ENCODE measurements at regions not wholly inside any gene's neighbourhood (a gene's known extent, or its start where the extent isn't known, plus 50 kb on each side); places are given as distances from the start of the nearest gene placed in this dataset.

DNA sequence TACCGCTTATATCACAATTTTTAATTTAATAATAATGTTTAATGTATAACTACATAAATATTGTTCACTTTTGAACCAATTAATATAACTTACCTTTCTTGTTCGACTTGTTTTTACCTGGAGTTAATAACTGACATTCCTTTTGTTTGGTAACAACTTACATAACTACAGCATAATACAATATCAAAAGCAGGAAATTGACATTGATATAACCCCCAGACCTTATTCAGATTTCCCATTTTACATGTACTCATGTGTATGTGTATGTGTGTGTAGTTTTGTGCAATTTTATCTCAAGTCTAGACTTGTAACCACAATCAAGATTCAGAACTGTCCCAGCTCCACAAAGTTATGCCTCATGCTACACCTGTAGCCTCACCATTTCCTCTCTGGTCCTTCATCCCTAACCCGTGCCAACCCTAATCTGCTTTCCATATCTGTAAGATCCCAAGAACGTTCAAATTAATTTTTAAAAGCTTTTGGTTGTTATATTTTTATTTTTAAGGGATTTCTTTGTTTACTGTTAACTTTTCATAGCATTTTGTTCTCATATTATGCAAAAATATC is 190.6 kb downstream of the MANEA start:
- no peak overlapping the region for H3K4me3 ChIP-seq (ENCODE audit: low read length)
- DNase-seq (ENCODE audit: low read depth, low spot score), result no peak

DNA sequence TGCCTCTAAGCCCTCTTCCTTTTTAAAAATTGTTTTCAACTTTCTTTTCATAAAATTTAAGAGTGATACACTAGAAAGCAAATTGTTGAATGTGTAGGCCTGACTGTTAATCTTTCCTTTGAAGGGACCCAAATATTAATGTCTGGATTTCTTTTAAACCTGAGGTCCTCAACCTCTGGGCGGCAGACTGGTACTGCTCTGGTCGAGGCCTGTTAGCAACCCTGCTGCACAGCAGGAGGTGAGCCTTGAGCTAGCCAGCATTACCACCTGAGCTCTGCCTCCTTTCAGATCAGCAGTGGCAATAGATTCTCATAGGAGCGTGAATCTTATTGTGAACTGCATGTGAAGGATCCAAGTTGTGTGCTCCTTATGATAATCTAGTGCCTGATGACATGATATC is 191.2 kb downstream of the MANEA start:
- no peak for DNase-seq (ENCODE audit: low read depth, low spot score)

DNA sequence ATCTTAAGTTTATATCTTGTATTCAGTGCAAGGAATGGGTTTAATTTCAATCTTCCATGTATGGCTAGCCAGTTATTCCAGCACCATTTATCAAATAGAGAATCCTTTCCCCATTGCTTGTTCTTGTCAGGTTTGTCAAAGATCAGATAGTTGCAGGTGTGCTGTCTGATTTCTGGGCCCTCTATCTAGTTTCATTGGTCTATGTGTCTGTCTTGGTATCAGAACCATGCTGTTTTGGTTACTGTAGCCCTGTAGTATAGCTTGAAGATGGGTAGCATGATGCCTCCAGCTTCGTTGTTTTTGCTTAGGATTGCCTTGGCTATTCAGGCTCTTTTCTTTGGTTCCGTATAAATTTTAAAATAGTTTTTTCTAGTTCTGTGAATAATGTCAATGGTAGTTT is 200.0 kb downstream of the MANEA start:
- H3K4me3 ChIP-seq (ENCODE audit: low read length), result no peak overlapping the region
- DNase-seq (ENCODE audit: low read depth, low spot score), result no peak

More for the DNA sequence above, 191.2 kb downstream of the MANEA start:
- H3K4me3 ChIP-seq (ENCODE audit: low read length), result no peak overlapping the region

DNA sequence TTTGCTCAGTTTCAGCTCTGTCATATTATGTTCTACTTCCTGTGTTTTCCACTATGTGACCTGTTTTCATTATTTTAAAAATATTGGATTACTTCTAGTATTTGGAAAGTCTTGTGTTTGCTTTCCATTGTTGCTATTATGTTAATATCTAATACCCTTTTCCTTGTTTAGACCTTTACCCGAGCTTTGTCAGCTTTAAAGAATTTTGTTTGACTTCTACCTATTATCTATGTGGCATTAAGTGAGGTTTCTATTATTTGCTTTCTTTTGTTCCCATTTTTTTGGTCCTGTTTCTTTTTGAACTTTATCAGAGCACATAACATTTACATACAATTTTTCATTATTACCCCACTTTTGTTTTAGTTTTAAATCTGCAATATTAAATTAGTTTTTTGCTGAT is 202.7 kb downstream of the MANEA start:
- no peak overlapping the region for H3K4me3 ChIP-seq (ENCODE audit: low read length)
- no peak for DNase-seq (ENCODE audit: low read depth, low spot score)

DNA sequence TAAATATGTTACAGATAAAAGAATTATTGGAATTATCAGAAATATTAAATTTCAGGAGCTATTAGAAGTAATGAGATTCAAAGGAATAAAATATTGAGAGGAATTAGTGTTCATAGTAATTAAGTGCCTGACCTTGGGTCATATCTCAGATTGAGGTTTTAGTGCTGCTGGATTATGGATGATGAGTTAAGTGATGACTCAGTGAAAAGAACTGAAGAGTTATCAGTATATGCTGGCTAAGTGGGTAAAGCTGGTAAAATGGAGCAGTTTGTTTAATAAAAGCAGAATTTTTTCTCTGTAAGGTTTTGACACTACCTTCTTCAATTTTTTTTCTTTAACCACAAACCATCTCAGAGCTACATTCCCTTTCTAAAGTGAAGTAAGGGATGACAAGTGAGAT is 206.7 kb downstream of the MANEA start:
- no peak for DNase-seq (ENCODE audit: low read depth, low spot score)

DNA sequence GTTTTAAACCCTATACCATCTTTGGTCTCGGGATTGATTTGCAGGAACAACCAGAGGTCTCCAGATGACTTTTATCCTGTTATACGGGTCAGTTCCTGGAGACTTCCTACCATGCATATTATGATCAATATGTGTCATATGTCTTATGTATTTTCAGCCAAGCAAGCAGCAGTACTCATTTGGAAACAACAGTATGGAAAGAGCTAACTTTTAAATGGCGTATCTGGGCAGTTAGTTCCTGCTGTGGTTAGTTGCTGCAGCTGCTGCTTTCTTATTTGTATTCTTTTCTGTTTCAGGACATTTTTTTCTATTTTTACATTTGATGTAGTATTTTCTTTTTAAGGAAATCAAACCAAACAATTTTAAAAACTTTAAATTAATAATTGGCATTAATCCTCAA is 207.5 kb downstream of the MANEA start:
- DNase-seq (ENCODE audit: low read depth, low spot score), result no peak
- H3K4me3 ChIP-seq (ENCODE audit: low read length), result no peak overlapping the region

More for the DNA sequence above, 206.7 kb downstream of the MANEA start:
- H3K4me3 ChIP-seq (ENCODE audit: low read length), result no peak overlapping the region

DNA sequence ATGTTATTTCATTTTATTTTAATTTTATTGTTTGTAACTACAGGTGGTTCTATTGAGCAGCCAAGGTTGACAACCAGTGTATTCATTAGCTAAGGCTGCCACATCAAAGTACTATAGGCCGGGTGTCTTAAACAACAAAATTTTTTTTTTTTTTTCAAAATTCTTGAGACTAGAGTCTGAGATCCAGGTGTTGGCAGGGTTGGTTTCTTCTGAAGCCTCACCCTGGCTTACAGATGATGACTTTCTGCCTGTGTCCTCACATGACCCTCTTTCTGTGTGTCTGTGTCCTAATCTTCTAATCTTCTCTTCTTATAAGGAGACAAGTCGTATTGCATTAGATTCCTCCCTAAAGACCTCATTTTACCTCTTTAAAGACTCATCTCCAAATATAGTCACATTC is 208.4 kb downstream of the MANEA start:
- no peak overlapping the region for H3K4me3 ChIP-seq (ENCODE audit: low read length)

DNA sequence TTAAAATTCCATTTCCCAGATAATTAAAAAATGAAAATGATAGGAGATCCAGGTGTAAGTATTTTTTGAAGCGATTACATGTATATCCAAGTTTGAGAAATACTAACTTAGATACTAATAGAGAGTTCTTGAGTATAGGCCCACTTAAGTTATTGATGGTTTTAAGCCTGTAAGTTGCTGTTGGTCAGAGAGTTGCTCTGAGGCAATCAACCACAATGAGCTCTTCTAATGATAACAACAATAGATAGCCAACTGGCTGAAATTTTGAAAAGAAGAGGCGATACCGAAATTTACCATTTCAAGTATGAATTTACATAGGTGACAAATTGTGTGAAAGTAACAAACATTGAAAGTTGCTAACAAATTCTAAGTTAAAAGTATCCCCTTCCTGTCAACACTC is 209.5 kb downstream of the MANEA start:
- DNase-seq (ENCODE audit: low read depth, low spot score), result no peak
- H3K4me3 ChIP-seq (ENCODE audit: low read length), result no peak overlapping the region

More for the DNA sequence above, 208.4 kb downstream of the MANEA start:
- no peak for DNase-seq (ENCODE audit: low read depth, low spot score)

DNA sequence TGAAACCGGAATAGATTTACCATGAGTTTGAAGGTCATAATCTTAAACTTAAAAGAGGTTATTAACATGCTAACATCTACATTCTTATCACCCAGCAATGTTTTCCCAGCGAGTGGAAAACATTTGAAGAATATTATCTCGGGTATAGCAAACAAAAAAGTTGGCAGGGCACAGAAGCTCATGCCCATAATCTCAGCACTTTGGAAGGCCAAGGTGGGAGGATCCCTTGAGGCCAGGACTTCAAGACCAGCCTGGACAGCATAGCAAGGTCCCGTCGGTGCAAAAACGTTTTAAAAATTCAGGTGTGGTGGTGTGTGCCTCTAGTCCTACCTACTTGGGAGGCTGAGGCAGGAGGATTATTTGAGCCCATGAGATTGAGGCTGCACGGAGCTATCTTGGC is 213.5 kb downstream of the MANEA start:
- H3K4me3 ChIP-seq (ENCODE audit: low read length), result no peak overlapping the region
- DNase-seq (ENCODE audit: low read depth, low spot score), result no peak

DNA sequence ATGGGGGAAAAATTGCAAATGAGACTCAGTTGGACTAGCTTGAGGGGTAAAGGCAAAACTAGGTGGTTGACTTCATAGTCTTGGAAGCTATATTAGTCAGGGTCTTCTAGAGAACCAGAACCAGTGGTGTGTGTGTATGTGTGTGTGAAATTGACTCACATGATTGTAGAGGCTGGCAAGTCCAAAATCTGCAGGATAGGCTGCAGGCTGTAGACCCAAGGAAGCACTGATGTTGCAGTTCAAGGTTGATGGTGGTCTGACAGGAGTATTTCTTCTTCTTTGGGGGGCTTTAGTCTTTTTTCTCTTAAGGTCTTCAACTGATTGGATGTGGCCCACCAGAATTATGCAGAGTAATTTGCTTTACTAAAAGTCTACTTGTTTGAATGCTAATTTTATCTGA is 217.4 kb downstream of the MANEA start:
- no peak overlapping the region for H3K4me3 ChIP-seq (ENCODE audit: low read length)
- DNase-seq (ENCODE audit: low read depth, low spot score), result no peak

DNA sequence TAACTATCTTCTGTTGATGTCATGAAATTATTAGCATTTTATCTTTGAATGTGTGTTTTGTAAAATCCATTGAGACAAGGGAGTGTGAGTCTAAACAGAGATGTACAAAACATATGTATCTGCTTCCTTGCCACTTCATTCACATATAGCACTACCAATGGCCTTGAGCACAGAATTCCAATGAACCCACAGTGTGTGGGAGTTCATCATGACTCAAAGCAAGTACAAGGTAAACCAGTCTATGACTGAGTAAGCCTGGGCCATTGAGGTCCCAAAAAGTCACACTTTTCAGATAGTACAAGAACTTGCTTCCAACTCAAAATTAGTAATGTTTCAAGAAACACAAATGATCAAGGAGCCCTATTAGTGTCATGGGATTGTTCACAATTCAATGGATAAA is 218.6 kb downstream of the MANEA start:
- H3K4me3 ChIP-seq (ENCODE audit: low read length), result no peak overlapping the region
- DNase-seq (ENCODE audit: low read depth, low spot score), result no peak

DNA sequence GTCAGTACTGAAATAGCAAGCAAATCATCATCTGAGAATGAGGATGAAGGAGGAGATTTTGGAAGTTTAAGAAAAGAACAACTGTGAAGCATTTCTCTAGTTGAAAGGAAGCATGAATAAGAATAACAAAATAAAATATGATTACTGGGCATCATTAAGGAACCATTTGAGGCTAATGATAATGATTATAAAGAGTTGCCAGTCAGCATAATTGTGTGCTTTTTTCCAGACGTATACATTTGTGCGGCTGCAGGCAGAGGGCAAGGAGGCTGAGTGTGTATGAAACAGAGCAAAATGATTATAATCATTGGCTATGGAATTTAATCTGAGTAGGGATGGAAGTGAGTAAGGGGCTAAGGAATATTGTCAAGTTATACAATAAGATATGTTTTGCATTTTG is 218.7 kb upstream of the FUT9 start:
- no peak for DNase-seq (ENCODE audit: low read depth, low spot score)
- H3K4me3 ChIP-seq (ENCODE audit: low read length), result no peak overlapping the region

DNA sequence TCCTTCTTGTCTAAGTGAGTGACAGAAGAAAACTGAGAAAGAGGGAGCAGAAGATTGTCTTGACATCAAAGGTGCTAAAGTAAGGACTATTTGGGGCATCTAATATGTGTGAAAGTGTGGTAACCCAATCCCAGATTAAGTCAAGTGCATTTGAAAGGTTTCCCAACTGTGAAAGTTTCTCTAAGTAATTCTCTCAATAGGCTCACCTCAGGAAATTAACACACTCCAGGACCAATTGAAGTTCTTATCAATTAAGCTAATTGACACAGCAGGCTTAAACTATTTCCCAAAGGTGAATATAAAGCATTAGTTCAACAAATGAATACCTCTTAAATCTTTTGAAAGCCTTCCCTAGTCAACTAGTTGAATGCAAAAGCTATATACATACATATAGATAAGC is 212.8 kb upstream of the FUT9 start:
- H3K4me3 ChIP-seq (ENCODE audit: low read length), result no peak overlapping the region
- no peak for DNase-seq (ENCODE audit: low read depth, low spot score)

DNA sequence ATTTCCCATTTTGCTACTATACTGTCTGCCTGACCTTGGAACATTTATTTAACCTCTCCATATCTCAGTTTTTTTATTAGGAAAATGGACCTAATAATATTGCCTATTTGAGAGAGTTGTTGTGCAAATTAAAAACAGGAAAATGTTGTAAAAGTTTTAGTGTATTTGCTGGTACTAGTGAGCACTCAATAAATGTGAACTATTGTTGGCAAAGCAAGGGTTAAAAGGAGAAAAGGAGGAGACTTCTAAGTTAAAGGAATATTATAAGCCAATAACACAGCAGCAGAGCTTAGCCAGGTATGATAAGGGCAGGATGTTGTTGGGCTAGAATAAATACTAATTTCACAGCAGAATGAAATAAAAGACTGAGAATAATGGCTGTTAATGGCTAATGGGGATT is 211.9 kb upstream of the FUT9 start:
- no peak for DNase-seq (ENCODE audit: low read depth, low spot score)
- H3K4me3 ChIP-seq (ENCODE audit: low read length), result no peak overlapping the region

DNA sequence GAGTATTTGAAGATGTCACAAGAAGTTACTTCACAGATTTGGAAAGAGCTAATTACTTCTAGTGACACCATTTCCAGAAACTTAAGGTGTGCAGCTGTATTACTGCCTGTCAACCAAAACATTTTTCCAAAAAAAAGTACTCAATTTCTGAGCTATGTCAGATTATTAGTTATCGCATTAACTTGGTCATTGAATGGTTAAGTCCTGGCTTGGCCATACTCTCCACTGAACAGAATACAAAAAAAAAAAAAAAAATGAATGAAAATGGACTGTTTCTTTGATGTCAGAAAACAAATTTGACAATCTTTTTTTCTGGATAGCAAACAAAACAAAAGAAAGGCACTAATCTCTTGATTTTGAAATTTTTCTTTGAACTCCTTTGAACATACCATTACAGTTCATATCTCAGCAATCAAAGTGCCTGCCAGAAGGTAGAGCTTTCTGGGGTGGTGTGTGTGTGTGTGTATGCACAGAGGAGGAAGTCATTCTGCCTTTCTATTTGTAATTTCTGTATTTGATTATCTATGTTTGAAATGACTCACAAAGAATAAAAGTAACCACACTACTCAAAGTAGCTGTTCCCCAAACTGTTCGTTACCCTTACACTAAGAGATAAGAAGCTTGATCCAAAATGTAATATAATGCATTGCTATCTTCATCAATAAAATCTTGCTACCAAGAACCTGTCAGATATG is 210.8 kb upstream of the FUT9 start:
- DNase-seq (ENCODE audit: low read depth, low spot score), result peak; percentile 17
- no peak overlapping the region for H3K4me3 ChIP-seq (ENCODE audit: low read length)

DNA sequence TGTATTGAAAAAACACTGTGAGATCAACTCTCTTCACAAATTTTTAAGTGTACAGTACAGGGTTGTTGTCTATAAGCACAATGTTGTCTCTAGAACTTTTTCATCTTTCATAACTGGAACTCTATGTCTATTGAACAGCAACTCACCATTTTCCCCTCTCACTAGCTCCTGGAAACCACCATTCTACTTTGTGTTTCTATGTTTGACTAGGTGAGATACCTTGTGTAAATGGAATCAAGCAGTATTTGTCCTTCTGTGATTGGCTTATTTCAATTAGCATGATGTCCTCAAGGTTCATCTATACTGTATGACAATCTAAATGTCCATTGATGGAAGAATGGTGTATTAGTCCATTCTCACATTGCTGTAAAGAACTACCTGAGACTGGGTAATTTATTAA is 210.1 kb upstream of the FUT9 start:
- DNase-seq (ENCODE audit: low read depth, low spot score), result no peak
- H3K4me3 ChIP-seq (ENCODE audit: low read length), result no peak overlapping the region

DNA sequence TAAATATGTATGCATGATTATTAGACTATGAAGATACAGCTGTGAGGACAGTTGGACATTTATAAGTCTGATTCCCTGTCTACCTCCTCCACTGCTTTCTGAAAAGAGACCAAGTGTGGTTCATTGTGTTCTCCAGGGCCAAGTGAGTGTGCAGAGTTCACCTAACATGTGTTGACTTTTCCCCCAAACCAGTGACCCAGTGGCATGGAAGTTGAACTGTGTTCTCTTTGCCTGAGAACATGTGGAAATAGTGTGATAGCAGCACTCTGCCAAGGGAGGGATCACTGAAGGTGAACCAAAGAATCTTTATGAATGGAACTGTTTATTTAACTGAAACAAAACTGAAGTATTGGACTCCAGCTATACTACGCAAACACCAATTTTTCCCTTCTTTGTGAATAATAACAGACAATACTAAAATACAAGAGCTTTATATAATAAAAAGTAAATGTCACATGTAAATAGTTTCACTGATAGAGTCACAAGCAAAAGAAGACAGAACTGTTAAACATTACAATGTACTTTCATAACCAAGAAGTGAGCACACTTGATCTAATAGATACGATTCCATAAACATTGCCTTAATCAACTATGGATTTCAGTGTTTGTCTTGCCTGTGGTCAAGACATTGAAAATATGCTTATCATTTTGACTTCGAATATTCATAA is 200.3 kb upstream of the FUT9 start:
- no peak for DNase-seq (ENCODE audit: low read depth, low spot score)
- H3K4me3 ChIP-seq (ENCODE audit: low read length), result no peak overlapping the region

DNA sequence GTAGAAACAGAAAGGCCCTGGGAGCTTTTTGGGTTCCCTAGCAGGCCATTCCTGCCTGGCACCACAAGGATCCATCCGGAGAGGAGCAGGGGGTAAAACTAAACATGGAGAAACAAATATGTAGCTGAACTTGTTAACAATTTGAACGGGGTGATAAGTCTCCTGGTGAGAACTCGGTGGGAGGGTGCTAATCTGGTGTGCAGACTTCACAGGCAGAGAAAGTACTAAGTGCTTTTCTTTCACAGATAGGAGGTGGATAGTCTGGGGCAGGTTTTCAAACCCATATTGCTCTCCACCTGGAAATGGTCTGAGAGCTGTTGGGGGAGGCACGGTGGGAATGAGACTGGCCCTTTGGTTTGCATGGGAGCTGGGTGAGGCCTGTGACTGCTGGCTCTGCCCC is 196.3 kb upstream of the FUT9 start:
- no peak for DNase-seq (ENCODE audit: low read depth, low spot score)
- H3K4me3 ChIP-seq (ENCODE audit: low read length), result no peak overlapping the region

DNA sequence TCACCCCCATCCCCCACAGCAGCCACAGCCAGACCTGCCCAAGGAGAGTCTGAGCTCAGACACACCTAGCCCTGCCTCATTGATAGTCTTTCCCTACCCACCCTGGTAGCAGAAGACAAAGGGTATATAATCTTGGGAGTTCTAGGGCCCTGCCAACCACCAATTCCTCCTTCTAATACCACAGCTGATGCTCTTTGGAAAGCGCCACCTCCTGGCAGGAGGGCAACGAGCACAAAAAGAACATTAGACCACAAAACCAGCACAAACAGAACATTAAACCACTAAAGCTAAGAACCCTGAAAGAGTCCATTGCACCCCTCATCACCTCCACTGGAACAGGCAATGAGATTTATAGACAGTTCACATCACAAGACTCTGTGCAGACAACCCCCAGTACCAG is 195.8 kb upstream of the FUT9 start:
- H3K4me3 ChIP-seq (ENCODE audit: low read length), result no peak overlapping the region
- DNase-seq (ENCODE audit: low read depth, low spot score), result peak; percentile 6

DNA sequence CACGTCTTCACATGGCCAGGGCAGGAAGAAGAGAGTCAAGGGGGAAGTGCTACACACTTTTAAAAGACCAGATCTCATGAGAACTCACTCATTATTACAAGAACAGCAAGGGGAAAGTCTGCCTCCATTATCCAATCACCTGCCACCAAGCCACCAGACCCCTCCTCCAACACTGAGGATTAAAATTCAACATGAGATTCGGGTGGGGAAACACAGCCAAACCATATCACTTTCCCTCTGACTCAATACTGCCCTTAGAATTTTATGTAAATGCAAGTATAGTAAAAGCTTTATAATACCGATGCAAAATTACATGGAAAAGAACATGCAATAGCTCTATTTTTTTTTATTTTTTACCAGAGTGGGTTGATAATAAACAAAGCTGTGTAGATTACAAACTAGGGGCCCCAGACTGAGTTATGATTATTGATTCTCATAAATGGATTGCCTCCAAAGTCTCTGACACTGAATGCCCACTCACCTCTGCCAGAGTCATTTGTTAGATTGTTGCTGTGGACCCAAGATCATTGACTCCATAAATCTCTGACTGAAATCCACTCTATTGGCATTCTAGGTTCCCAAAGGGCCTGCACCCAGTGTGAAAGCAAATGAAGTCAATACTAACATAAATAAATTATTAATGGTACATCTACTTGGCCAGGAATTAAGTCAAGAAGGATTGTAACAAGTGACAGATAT is 184.8 kb upstream of the FUT9 start:
- no peak for DNase-seq (ENCODE audit: low read depth, low spot score)
- no peak overlapping the region for H3K4me3 ChIP-seq (ENCODE audit: low read length)
